GM10248 (cell line): ENCODE measurements at regions not wholly inside any gene's neighbourhood (a gene's known extent, or its start where the extent isn't known, plus 50 kb on each side); places are given as distances from the start of the nearest gene placed in this dataset.
A peak's percentile ranks its signal among the peaks of the same experiment; 100 is the strongest.
"Not testable (repeated sequence)": the region's sequence is repeated elsewhere in the genome, so short reads cannot be mapped to it uniquely, and the experiment has no call there.

Experiments
- CTCF ChIA-PET: fragments of 300-600 bp; sonication (Branson Sonifier 250); formaldehyde crosslinking; extraction: SDS; loops from one replicate; lab custom pipeline; 2021; ENCODE audit warnings: antibody characterized with exemption; lab: Yijun Ruan, JAX
- POLR2A ChIA-PET: fragments of 350-650 bp; sonication (Branson Sonifier 250); formaldehyde crosslinking; extraction: SDS; loops from one replicate; lab custom pipeline; 2020; ENCODE audit warnings: antibody characterized with exemption; lab: Yijun Ruan, JAX
- DNase-seq: peaks from one replicate; pipeline ENCODE4 v3.0.0; 2012; ENCODE audit errors: extremely low spot score
- CTCF ChIP-seq: IDR thresholded peaks from 2 replicates; pipeline ENCODE4 v1.5.1; 2012; ENCODE audit warnings: mild to moderate bottlenecking, low read depth; ENCODE audit errors: extremely low read depth, missing control alignments, control extremely low read depth

- TF ChIP-seq CTCF = no peak
- POLR2A ChIA-PET = no interaction called here
- DNase-seq = no peak
- CTCF ChIA-PET = no interaction called here
Measured at GRCh38 chrX:47302396-47302795, 68.0 kb upstream of the ZNF157 start.

DNA sequence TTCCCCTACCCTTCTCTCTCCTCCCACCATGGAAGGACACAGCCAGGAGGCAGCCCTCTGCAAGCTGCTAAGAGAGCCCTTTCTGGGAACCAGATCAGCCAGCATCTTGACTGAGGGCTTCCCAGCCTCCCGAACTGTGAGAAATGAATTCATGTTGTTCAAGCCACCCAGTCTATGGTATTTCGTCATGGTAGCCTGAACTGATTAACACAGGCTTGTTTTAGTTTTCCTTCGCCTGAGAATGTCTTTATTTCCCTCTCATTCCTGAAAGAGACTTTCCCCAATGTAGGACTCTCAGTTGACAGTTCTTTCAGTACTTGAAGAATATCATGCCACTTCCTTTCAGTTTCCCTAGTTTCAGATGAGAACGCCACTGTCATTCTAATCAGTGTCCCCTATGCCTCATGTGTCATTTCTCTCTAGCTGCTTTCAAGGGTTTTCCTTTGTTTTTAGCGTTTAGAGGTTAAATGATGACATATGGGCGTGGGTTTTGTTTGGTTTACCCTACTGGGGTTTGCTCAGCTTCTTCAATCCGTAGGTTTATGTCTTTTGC lies 63.8 kb upstream of the ZNF157 start:
- POLR2A ChIA-PET, CTCF ChIA-PET, DNase-seq: not testable (repeated sequence)

DNA sequence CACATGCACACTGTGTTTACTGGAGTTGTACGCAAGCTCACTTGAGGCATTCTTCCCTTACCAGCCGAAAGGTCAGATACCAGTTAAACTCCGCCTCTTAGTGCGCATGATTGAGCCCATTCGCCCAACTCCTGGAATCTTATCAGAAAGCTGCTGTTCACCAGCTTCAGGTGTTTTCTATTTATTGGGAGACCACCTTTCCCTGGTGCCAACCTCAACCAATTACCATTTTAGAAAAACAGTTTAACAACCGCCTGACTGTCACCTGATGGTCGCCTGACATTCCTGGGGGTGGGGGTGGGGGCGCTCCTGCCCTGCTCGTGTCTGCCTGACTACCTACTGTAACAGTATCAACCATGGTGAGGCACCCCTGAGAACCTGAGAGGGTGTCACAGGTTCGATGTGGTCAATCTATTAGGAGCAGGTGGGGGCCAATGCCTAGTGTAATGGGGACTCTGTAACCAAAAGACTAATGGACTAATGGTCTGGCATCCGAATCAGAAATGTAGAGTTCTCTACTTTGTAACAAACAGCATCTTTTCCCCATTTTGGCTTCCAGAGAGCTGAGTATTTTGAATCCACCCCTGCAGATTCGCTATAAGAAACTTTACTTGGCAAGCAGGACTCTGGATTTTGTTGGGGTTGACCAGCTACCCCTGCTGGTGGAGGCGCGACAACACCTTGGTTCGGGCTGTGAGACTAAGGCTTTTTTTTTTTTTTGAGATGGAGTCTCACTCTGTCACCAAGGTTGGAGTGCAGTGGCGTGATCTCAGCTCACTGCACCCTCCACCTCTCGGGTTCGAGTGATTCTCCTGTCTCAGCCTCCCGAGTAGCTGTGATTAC lies 58.2 kb upstream of the ZNF157 start:
- DNase-seq = peak; percentile 50
- POLR2A ChIA-PET = interaction anchor here (0.7 kb wide), 1 partner anchor 757 kb away, joined by 6 read pairs; no protein-coding TSS in a partner anchor
- CTCF ChIA-PET = interaction anchor here (1.1 kb wide), 1 partner anchor 27 kb away, joined by 3 read pairs; no protein-coding TSS in a partner anchor
- peak; percentile 54 for TF ChIP-seq CTCF

GRCh38 chrX:47313056-47313455 lies 57.3 kb upstream of the ZNF157 start:
- TF ChIP-seq CTCF = no peak
- ChIA-PET CTCF (interaction anchor here (1.0 to 1.1 kb wide), 2 partner anchors 28 to 211 kb away, joined by 3 read pairs; no protein-coding TSS in a partner anchor), POLR2A (no interaction called here)
- no peak for DNase-seq

DNA sequence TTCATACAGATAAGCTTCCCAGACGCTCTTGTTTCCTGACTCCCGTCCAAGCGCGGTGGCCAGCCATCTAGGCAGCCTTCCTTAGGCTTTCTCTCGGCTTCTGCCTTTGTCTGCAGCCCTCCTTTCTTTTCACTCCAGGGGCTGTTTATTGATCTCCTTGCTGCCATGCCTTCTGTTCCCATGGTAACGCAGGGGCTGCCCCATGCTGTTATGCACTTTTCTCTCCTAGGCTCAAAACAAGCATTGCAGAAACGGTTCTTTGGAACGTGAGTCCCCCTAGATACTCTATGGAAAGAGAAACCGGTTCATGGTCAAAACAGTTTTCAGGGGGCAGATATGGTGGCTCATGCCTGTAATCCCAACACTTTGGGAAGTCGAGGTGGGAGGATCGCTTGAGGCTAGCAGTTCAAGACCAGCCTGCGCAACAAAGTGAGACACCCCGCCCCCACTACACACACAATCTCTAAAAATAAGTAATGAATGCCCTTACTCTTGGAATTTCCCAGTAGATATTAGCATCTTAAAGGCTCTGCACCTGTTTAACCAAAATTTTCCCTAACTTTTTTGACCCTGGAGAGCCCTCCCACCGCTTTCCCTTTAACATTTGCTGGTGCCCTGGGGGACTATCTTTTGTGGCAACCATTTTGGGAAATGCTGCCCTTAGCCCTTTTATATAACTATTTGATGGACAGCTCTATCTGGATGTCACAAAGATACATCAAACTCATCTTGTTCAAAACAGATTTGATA lies 53.9 kb upstream of the ZNF157 start:
- no peak for DNase-seq
- ChIA-PET CTCF (no interaction called here), POLR2A (no interaction called here)

More for the DNA sequence above, 53.9 kb upstream of the ZNF157 start:
- no peak for TF ChIP-seq CTCF
